GM12878 (cell line): ENCODE measurements at regions not wholly inside any gene's neighbourhood (a gene's known extent, or its start where the extent isn't known, plus 50 kb on each side); places are given as distances from the start of the nearest gene placed in this dataset.

Source experiments
- ATAC-seq: fragments of 200-7000 bp; cut with Tn5 transposase; 3 replicates; pipeline ENCODE4 v1.9.1; 2020; ENCODE audit warnings: mild to moderate bottlenecking, moderate library complexity
- BruUV-seq: library from RNA; stranded (reverse); fragments of 400-500 nt; replicated peaks from 2 replicates; lab custom pipeline; 2021; lab: Mats Ljungman, UMichigan
- CTCF ChIA-PET: fragments of 300-600 bp; sonication (Branson Sonifier 250); formaldehyde crosslinking; extraction: SDS; loops from one replicate; lab custom pipeline; 2021; ENCODE audit warnings: inconsistent platforms; lab: Yijun Ruan, JAX
- POLR2A ChIA-PET: fragments of 350-600 bp; formaldehyde crosslinking; extraction: SDS; loops from one replicate; lab custom pipeline; 2021; ENCODE audit warnings: inconsistent platforms; lab: Charles Lee
- RAD21 ChIA-PET: fragments of 300-600 bp; sonication (Branson Sonifier 250); formaldehyde crosslinking; loops from one replicate; lab custom pipeline; 2023; ENCODE audit warnings: antibody characterized with exemption; ENCODE audit not compliant: unreplicated experiment; lab: Charles Lee
- SMC1A ChIA-PET: fragments of 300-600 bp; sonication (Branson Sonifier 250); formaldehyde crosslinking; loops from one replicate; lab custom pipeline; 2023; ENCODE audit not compliant: unreplicated experiment, uncharacterized antibody; lab: Charles Lee
- DNase-seq: peaks from one replicate; pipeline ENCODE4 v3.0.0-alpha.2; 2011; ENCODE audit warnings: low read depth, low spot score
- FAIRE-seq: peaks from 3 replicates; lab custom pipeline; 2011; peaks lifted over from hg19 to GRCh38; lab: Jason Lieb, UNC
- H2AFZ ChIP-seq: 2 replicates; pipeline ENCODE4 v1.6.0; 2011; ENCODE audit warnings: low read depth, low read length, control low read depth; ENCODE audit not compliant: control insufficient read depth
- H3K27ac ChIP-seq: 2 replicates; pipeline ENCODE4 v1.5.1; 2011; ENCODE audit warnings: control low read depth; ENCODE audit not compliant: control insufficient read depth, insufficient read depth
- H3K27me3 ChIP-seq, 2 experiments: replicated peaks in 1 of 2; 2 replicates each; pipeline versions ENCODE4 v1.6.0 to v1.6.1; 2011; ENCODE audit warnings: low read length in 1 of 2; ENCODE audit not compliant: control insufficient read depth in 2 of 2, insufficient read depth in 2 of 2
- H3K36me3 ChIP-seq, 2 experiments: 2 replicates each; pipeline ENCODE4 v1.5.1; 2011; ENCODE audit warnings: low read length in 1 of 2; ENCODE audit not compliant: control insufficient read depth in 2 of 2, insufficient read depth in 2 of 2
- H3K4me1 ChIP-seq: 2 replicates; pipeline ENCODE4 v1.6.1; 2011; ENCODE audit warnings: mild to moderate bottlenecking, low read length, moderate library complexity, mixed read lengths; ENCODE audit not compliant: control insufficient read depth, insufficient read depth
- H3K4me2 ChIP-seq: 2 replicates; pipeline ENCODE4 v1.6.0; 2011; ENCODE audit warnings: control low read depth; ENCODE audit not compliant: control insufficient read depth, insufficient read depth
- H3K4me3 ChIP-seq: fragments of 200-600 bp; sonication (generic); 2 replicates; pipeline ENCODE4 v1.5.1; 2016
- H3K79me2 ChIP-seq: 2 replicates; pipeline ENCODE4 v1.6.0; 2011; ENCODE audit warnings: low read length; ENCODE audit not compliant: control insufficient read depth, insufficient read depth
- H3K9ac ChIP-seq: 2 replicates; pipeline ENCODE4 v1.8.0; 2011; ENCODE audit warnings: low read length, control low read depth, mixed read lengths; ENCODE audit not compliant: control insufficient read depth, insufficient read depth
- H3K9me3 ChIP-seq: replicated peaks from 3 replicates; pipeline ENCODE4 v1.5.1; 2011; ENCODE audit warnings: mild to moderate bottlenecking, low read length; ENCODE audit not compliant: control insufficient read depth, insufficient read depth
- H4K20me1 ChIP-seq: 2 replicates; pipeline ENCODE4 v1.6.0; 2011; ENCODE audit not compliant: control insufficient read depth, insufficient read depth
- ASH2L ChIP-seq: fragments of 300-600, 200-600 bp; sonication (generic); IDR thresholded peaks from 2 replicates; pipeline ENCODE4 v1.6.1; 2017; ENCODE audit warnings: low read depth, mild to moderate bottlenecking, borderline replicate concordance
- ATF3 ChIP-seq: IDR thresholded peaks from 2 replicates; pipeline ENCODE4 v1.6.1; 2011; ENCODE audit warnings: low read depth, mild to moderate bottlenecking, low read length, moderate library complexity, borderline replicate concordance; ENCODE audit errors: extremely low read depth
- KAT2A ChIP-seq: conservative IDR thresholded peaks from 2 replicates; pipeline ENCODE4 v1.6.1; 2011; ENCODE audit warnings: low read depth, low read length; ENCODE audit not compliant: control insufficient read depth
- MEF2B ChIP-seq: fragments of 450-650 bp; IDR thresholded peaks from 2 replicates; pipeline ENCODE4 v1.6.1; 2018; ENCODE audit warnings: mild to moderate bottlenecking, moderate library complexity; ENCODE audit not compliant: partially characterized antibody, poor library complexity, severe bottlenecking
- MTA2 ChIP-seq: fragments of 450-650 bp; IDR thresholded peaks from 2 replicates; pipeline ENCODE4 v1.6.1; 2016; ENCODE audit warnings: low read depth, mild to moderate bottlenecking, moderate library complexity
- NR2C2 ChIP-seq: IDR thresholded peaks from 2 replicates; pipeline ENCODE4 v1.6.1; 2011; ENCODE audit warnings: borderline replicate concordance, low read depth; ENCODE audit not compliant: control insufficient read depth, insufficient read length
- RCOR1 ChIP-seq: conservative IDR thresholded peaks from 2 replicates; pipeline ENCODE4 v1.6.1; 2012; ENCODE audit warnings: low read depth, low read length, improper control_type of control experiment
- ZBTB11 ChIP-seq: fragments of 450-650 bp; formaldehyde crosslinking; IDR thresholded peaks from 2 replicates; pipeline ENCODE4 v1.5.0; 2022; ENCODE audit warnings: mild to moderate bottlenecking, missing genetic modification characterization
- ZNF24 ChIP-seq: fragments of 450-650 bp; IDR thresholded peaks from 2 replicates; pipeline ENCODE4 v1.6.1; 2017; ENCODE audit warnings: antibody characterized with exemption, mild to moderate bottlenecking
- WGBS: methylation state at CpG from one replicate; pipeline ENCODE4 v1.1.6; 2016; ENCODE audit warnings: low lambda C conversion rate; ENCODE audit not compliant: insufficient replicate concordance, insufficient coverage; ENCODE audit errors: missing lambda C conversion rate; 5-methylcytosine and 5-hydroxymethylcytosine counted together
- in situ Hi-C: fragments of 300-500 bp; cut with MboI; formaldehyde crosslinking; loops from 9 replicates; pipeline ENCODE4 v1.14.3; 2018; ENCODE audit warnings: mixed read lengths
- intact Hi-C: fragments of 100-400 bp; cut with micrococcal nuclease; formaldehyde crosslinking; loops from one replicate; pipeline ENCODE4 v1.14.2; 2022; ENCODE audit not compliant: unreplicated experiment

GRCh38 chr1:172720339-172720738, 61.4 kb downstream of the FASLG start:
- Histone ChIP-seq H3K36me3 (no peaks in the 10 kb centered on the region), H3K4me1 (peaks cover 5% of the 10 kb centered on the region)
- no peak for TF ChIP-seq MTA2
- TF ChIP-seq RCOR1, result no peak
- no peak for TF ChIP-seq KAT2A
- TF ChIP-seq NR2C2, result no peak
- TF ChIP-seq, all 136 proteins: peak for 0
- ChIA-PET CTCF (interaction anchor here (0.5 to 5.2 kb wide), 30 partner anchors 7 to 918 kb away, joined by 3 to 48 read pairs (median 4); partner anchors contain the start of genes FASLG and PIGC), POLR2A (no interaction called here), RAD21 (interaction anchor here (0.6 to 1.9 kb wide), 10 partner anchors 69 to 718 kb away, joined by 3 to 14 read pairs (median 5); partner anchors contain the start of gene SUCO), SMC1A (interaction anchor here (0.5 to 2.2 kb wide), 21 partner anchors 12 to 717 kb away, joined by 3 to 19 read pairs (median 4); no protein-coding TSS in a partner anchor)
- no peak overlapping the region for H2AFZ ChIP-seq
- no peak overlapping the region for H3K4me2 ChIP-seq
- H3K9me3 ChIP-seq, result no peaks in the 10 kb centered on the region
- BruUV-seq, result no TSS peak
- WGBS, result 76% methylated on average over 1 of the region's 1 CpG
- H4K20me1 ChIP-seq, result no peaks in the 10 kb centered on the region
- peaks cover 0 to 2% of the 10 kb centered on the region in 2 experiments; a peak in 1 of 4 replicates for H3K27me3 ChIP-seq
- no peak for ATAC-seq
- in situ Hi-C loops (no loop called here), intact Hi-C loops (no loop called here)
- no peaks in the 10 kb centered on the region for H3K79me2 ChIP-seq
- no peak overlapping the region for H3K4me3 ChIP-seq
- FAIRE-seq, result no peak
- no peak overlapping the region for H3K9ac ChIP-seq
- no peak for DNase-seq
- no peak overlapping the region for H3K27ac ChIP-seq

GRCh38 chr1:172723251-172723650, 64.3 kb downstream of the FASLG start:
- Histone ChIP-seq H2AFZ (no peak overlapping the region), H3K9ac (no peak overlapping the region), H3K9me3 (peaks cover 2% of the 10 kb centered on the region), H3K4me1 (peaks cover 7% of the 10 kb centered on the region), H3K4me2 (no peak overlapping the region), H3K27ac (no peak overlapping the region), H3K4me3 (no peak overlapping the region)
- no peak for DNase-seq
- ChIA-PET POLR2A (no interaction called here), RAD21 (no interaction called here)
- no peak for TF ChIP-seq ZNF24
- no peak for TF ChIP-seq ASH2L
- TF ChIP-seq ZBTB11 (CRISPR knock-in tag), result no peak
- TF ChIP-seq MEF2B, result no peak
- TF ChIP-seq ATF3, result no peak
- TF ChIP-seq, all 136 proteins: peak for 0
- intact Hi-C loops, result no loop called here
- FAIRE-seq (no peak), ATAC-seq (no peak)
- SMC1A ChIA-PET, result interaction anchor here (1.4 kb wide), 1 partner anchor 19 kb away, joined by 3 read pairs; no protein-coding TSS in a partner anchor
- Histone ChIP-seq H3K27me3 (no peaks in the 10 kb centered on the region), H3K79me2 (no peaks in the 10 kb centered on the region), H4K20me1 (no peaks in the 10 kb centered on the region), H3K36me3 (no peaks in the 10 kb centered on the region)
- in situ Hi-C loops, result no loop called here
- no TSS peak for BruUV-seq
- WGBS, result 86% methylated on average over 1 of the region's 1 CpG
- CTCF ChIA-PET, result no interaction called here
